ENCODE measurements at regions not wholly inside any gene's neighbourhood (a gene's known extent, or its start where the extent isn't known, plus 50 kb on each side); places are given as distances from the start of the nearest gene placed in this dataset.

GRCh38 chr15:93895976-93896770 is 335.2 kb upstream of the MCTP2 start:
- no peak for TF ChIP-seq CTCF (conservative IDR thresholded peaks at IDR 0.05; ENCODE audit: low read length)
- H3K4me3 ChIP-seq (ENCODE audit: low read length), result no peak overlapping the region
- no peak for DNase-seq (ENCODE audit: low read depth)

- H3K4me3 ChIP-seq (ENCODE audit: low read length), result no peak overlapping the region
- no peak for TF ChIP-seq CTCF (conservative IDR thresholded peaks at IDR 0.05; ENCODE audit: low read length)
- no peak for DNase-seq (ENCODE audit: low read depth)
Measured at GRCh38 chr15:93894438-93895036, 336.8 kb upstream of the MCTP2 start.

DNA sequence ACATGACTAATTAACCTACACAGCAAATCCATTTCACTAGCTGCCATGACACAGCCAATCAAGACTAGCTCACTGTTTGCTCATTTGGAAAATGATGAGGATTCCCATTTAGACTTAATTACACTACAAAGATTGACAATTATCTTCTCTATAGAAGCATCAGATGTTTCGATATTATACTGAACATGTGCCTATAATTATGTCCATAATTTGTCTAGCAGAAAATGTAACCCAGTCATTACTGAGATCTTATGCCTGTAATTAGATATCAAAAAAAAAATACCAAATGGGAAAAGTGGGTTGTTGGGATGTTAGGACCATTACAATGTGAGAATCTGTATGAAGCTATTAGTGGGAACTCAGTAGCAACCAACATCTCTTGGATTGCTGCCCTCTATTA is 344.2 kb upstream of the MCTP2 start:
- no peak for TF ChIP-seq CTCF (conservative IDR thresholded peaks at IDR 0.05; ENCODE audit: low read length)
- no peak for DNase-seq (ENCODE audit: low read depth)
- H3K4me3 ChIP-seq (ENCODE audit: low read length), result no peak overlapping the region

DNA sequence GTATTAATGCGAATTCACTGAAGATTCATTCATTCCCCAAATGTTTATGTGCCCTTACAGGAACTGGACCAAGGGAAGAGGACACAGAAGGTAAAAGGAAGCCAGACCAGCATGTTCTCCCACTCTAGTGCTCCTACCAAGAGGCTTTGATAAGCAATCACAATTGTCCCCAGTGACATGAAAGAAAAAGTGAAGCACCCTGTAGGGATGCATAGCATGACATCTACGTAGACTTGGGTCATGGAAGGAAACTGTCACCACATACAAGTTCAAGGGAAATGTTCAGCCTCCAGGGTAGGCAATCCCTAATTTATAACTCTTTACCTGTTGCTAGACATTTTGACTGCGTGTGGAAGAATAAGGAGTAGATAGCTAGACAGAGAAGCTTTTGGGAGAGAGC is 348.6 kb upstream of the MCTP2 start:
- no peak for DNase-seq (ENCODE audit: low read depth)
- H3K4me3 ChIP-seq (ENCODE audit: low read length), result no peak overlapping the region
- no peak for TF ChIP-seq CTCF (conservative IDR thresholded peaks at IDR 0.05; ENCODE audit: low read length)

- DNase-seq (ENCODE audit: low read depth), result no peak
- H3K4me3 ChIP-seq (ENCODE audit: low read length), result no peak overlapping the region
- no peak for TF ChIP-seq CTCF (conservative IDR thresholded peaks at IDR 0.05; ENCODE audit: low read length)
Measured at GRCh38 chr15:93882141-93882540, 349.2 kb upstream of the MCTP2 start.

DNA sequence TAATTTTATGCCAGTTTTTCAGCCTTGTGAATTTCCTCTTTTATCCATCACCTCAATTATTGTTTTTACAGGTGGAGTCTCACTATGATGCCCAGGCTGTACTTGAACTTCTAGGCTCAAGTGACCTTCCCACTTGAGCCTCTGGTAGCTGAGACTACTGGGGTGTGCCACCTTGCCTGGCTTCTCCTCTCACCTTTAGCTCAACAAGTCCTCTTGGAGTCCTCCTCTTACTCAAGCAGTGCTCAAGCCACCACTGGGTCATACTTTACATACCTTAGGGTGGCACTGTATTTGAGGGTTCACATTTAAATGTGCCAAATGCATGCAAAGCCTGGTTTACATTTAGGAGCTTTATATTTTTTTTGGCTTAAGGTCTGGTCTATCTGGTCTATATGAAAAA is 350.1 kb upstream of the MCTP2 start:
- DNase-seq (ENCODE audit: low read depth), result no peak
- TF ChIP-seq CTCF (conservative IDR thresholded peaks at IDR 0.05; ENCODE audit: low read length), result no peak

GRCh38 chr15:93880358-93880757 is 351.0 kb upstream of the MCTP2 start:
- DNase-seq (ENCODE audit: low read depth), result no peak
- TF ChIP-seq CTCF (conservative IDR thresholded peaks at IDR 0.05; ENCODE audit: low read length), result no peak
- H3K4me3 ChIP-seq (ENCODE audit: low read length), result no peak overlapping the region

More for the DNA sequence above, 350.1 kb upstream of the MCTP2 start:
- H3K4me3 ChIP-seq (ENCODE audit: low read length), result no peak overlapping the region
